HG02981 (cell line): ENCODE measurements at regions not wholly inside any gene's neighbourhood (a gene's known extent, or its start where the extent isn't known, plus 50 kb on each side); places are given as distances from the start of the nearest gene placed in this dataset.
"Not testable (repeated sequence)": the region's sequence is repeated elsewhere in the genome, so short reads cannot be mapped to it uniquely, and the experiment has no call there.

Experiments used
- ATAC-seq: cut with Tn5 transposase; IDR thresholded peaks from one replicate; pipeline ENCODE4 v1.9.1; 2021; ENCODE audit warnings: mild to moderate bottlenecking, moderate library complexity; ENCODE audit not compliant: unreplicated experiment

DNA sequence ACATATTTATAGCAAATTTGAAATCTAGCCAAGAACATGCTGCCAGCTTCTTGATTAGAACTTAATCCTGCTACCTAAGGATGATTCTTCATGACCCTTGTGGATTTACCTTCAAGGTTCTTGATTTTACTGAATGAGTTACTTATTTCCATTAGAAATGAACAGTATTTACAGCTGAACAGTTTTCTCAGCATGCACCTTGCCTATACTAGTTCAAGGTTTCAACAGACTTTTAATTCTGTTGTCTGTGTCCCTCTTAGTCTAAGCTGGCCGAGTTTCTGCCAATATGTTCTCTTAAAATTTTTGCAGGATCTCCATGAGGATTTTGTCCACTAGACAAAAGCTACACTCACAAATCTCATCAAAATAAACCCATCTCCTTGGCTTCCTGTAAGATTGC, 188.8 kb upstream of the ST8SIA4 start:
- no peak for ATAC-seq

DNA sequence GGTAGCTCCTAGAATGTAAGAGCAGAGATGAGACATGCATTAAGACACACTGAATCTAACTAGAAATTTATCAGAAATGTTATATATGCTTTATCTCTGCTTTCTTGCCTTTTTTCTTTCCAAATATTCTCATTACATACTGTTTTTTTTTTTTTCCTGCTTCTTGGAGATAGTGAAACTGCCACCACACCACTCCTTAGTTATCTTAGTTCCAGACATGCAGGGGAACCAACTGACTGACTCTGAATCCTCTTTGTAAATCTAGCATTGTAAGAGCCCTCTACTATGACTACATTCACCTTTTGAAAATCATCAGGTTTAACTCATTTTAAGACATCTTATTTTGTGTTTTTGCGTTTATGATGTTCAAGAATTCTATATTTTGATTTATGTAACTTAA, 181.3 kb upstream of the ST8SIA4 start:
- no peak for ATAC-seq

DNA sequence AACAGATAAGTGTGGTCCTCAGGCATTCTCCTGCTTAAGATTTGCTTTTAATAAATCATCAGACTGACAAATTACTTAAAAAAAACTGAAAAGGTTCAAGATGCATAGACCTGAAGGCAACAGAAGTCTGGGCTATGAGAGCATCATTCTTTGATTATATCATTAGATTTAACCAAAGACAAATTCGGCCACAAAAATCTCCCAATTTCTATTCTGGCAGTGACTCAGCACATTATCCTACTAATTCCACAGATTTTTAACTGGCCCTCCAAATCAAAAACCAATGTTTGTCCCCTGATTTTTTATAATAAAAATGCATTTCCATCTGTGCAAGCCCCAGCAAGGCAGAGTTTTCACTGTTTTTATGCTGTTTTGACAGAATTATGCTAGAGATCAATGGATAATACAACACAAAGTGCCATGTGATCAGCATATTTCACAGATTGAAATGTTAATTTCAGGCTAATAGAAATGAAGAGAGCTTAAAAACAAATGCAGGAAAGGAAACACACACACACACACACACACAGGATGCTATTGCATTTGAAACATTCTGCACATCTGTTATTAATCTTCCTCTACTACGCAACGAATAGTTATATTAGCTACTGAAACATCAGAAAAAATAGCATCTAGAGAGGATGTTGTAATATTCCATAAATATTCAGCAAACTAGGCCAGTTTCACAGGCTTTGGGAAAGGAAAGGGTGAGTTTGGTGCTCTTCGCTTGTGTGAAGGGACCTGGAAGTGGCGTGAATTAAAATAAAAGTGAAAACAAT, 177.6 kb upstream of the ST8SIA4 start:
- no peak for ATAC-seq

DNA sequence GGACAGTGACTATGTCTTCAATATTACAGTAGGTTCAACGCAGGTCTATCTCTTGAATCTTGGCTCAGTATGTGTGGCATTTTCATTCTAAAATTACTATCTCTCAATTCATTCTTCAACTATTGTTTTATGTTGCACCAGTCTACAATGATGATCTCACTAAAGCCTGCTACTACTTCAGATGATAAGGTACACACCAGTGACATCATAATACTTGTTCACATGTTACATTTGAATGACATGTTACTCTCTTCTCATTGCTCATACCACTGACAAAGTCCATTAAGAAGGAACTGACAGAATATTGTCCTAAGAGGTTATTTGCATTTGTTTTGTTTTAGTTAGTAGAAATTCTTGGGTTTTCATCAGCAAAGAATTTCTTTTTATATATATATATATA, 165.2 kb upstream of the ST8SIA4 start:
- no peak for ATAC-seq

DNA sequence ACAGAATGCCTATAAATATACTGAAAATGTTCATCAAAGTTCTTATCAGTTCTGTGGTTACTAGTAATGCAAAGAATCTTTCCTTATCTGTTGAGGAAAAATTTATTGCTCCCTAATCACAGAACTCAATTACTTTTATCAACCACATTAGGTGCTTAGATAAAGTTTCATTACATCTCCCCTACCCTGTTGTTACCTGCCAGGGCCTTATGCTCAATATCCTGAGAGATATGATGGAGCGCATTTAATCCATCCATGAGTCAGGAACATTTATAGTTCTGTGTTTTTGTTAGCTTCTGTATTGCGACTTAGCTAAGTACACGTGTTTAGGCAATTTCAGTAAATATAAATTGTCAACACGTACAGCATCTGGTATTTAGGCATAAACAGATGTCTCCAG, 164.3 kb upstream of the ST8SIA4 start:
- no peak for ATAC-seq

DNA sequence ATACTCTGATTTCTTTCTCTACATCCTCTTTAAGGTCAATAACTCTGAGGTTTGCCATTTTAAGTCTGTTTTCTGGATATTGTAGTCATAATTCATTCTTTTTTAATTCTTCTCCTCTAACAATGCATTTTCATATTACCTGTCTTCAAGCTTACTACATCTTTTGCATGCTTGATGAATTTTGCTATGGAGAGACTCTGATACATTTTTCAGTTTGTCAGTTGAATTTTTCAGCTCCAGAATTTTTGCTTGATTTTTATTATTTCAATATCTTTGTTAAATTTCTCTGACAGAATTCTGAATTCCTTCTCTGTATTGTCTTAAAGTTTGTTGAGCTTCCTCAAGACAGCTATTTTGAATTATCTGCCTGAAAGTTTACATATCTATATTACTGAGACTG, 159.8 kb upstream of the ST8SIA4 start:
- no peak for ATAC-seq

DNA sequence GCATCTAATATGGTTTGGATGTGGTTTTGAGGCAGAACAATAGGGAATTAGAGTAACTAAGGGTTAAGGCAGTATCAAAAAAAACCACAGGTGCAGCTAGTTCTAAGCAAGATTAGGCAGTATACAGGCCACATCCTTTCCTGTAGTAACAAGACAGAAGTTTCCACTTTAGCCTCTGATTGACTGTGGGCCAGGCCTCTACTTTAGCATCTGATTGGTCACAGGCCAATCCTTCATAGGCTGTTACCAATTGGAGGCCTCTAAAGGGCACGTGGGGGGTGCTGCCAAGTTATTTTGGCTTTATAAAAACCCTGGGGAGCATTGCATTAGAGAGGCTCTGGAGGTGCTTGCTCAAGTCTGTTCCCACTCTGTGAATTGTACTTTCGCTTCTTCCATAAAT, 144.1 kb upstream of the ST8SIA4 start:
- peak; percentile 73 for ATAC-seq

DNA sequence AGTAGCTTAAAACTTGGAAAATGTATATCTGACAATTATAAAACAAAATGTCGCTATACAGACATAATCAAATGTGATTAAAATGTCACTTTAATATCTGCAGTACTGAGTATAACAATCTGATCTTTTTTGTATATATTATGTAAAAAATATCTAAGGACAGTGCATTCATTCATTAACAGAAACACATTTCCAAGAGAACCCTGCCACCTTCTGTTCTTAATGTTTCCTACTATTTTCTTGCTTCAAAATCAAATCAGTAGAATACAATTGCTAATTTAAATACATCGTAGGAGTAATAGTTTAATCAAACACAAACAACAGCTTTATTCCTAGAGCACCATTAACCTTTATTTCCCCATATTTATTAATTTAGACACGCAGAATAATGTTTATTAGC, 142.6 kb upstream of the ST8SIA4 start:
- ATAC-seq: no peak

DNA sequence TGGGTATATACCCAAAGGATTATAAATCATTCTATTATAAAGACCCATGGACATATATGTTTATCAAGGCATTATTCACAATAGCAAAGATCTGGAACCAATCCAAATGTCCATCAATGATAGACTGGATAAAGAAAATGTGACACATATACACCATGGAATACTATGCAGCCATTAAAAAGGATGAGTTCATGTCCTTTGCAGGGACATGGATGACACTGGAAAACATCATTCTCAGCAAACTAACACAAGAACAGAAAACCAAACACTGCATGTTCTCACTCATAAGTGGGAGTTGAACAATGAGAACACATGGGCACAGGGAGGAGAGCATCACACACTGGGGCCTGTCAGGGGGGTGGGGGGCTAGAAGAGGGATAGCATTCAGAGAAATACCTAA, 136.9 kb upstream of the ST8SIA4 start:
- not testable (repeated sequence) for ATAC-seq

DNA sequence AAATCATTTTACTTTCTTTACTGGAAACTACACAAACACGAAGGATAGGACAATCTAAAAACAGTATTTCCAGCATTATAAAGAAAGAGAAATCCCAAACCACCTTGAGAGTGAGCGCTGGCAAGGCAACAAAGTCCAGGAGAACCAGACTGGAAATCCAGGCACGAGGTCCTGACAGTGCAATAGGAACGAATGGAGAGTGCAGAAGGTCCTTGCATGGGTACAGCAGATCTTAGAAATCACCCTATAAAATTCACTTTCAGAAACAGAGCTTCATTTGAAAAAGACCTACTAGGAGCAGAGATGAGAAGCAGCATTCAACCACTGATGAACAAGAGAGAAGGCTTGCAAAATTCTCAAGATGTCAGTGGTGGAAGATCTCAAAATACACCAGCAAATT, 133.7 kb upstream of the ST8SIA4 start:
- ATAC-seq: no peak

DNA sequence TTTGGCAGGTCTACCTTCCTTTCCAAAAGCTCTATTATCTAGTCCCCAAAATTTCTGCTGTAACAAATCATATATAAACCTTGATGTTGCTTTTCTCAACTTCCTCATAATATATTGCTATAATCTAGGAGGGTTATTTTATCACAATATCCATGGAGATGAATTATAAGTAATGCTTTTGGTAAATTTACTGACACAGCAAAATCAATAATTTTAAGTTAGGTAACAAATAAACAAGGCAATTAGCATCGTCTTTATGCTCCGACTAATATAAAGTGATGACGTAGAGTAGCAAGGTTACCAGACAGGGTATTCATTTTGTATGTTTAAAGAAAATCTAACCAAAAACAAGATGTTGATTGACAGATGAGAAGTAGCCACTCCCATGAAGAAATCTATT, 132.3 kb upstream of the ST8SIA4 start:
- no peak for ATAC-seq

DNA sequence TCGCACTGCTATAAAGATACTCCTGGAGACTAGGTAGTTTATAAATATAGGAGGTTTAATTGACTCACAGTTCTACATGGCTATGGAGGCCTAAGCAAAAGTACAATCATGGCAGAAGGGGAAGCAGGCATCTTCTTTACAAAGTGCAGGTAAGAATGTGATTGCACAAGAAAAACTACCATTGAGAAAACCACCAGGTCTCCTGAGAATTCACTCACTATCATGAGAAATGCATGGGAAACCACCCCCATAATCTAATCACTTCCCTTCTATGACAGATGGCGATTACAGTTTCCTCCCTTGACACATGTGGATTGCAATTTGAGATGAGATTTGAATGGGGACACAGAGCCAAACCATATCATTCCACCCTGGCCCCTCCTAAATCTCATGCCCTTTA, 121.2 kb upstream of the ST8SIA4 start:
- ATAC-seq: peak; percentile 64

DNA sequence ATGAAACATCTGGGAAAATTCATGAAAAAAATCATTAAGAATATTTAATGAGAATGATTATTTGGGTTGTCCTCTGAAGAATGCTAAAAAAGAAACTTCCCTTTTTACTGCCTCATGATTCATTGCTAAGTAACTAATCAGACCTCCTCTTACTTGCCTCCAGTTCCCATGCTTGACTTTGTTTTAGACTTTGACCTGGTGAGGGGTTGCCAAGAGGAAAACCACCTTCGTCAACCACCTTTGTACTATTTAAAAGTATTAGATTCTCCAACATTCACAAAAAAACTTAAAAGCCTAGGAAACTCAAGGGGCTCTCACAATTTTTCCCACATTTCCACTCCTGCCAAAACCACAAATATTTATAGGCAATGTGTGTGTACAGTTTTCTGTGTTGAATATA, 115.2 kb upstream of the ST8SIA4 start:
- no peak for ATAC-seq

DNA sequence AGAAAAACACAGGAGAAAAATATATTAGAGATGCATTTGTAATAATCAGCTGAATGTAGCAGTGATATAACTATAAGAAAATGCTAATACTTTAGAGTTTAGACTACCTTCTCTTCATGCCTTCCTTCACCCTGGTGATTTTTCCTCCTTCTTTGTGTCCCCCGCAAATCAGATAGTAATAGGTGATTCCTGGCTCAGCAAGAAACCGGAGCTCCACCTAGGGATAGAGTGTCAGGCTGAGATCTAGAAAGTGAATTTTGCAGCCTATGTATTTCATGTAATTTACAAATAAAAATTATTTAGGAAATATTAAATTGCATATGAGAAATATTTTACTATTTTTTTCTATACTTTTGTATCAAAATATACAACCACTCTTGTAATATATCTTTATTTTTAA, 109.8 kb upstream of the ST8SIA4 start:
- ATAC-seq: no peak

DNA sequence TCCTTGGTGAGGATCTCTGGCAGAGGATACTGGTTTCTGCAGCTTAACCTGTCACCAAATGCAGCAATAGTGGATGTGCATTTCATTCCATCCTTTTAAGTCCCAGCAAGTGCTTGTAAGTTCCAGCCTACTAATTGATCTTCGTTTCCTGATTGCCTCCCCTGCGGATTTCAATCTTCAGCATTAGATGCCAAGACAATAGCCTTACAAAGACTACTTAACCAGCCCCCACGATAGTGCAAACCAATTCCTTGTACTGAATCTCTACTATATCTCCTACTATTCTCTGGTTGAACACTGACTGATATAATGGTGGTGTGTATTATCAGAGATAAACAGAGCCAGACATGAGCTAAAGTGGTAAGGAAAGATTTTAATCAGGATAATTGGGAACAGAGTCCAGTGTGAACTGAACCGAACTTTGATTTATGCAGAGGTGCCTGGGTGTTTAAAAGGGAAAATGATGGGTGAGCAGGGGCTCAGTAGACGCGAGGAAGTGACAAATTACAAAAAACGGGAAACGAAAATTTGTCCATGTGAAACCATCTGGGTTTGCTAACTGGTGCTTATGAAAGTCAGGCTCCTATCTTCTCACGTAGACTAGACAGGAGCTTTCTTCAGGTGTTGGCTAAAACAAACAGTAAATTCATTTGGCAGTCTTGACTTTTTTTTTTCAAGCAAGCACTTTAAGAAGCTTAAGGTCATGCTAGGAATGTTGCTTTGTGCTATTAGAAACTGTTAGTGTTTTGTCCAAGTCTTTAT, 106.9 kb upstream of the ST8SIA4 start:
- ATAC-seq: no peak

DNA sequence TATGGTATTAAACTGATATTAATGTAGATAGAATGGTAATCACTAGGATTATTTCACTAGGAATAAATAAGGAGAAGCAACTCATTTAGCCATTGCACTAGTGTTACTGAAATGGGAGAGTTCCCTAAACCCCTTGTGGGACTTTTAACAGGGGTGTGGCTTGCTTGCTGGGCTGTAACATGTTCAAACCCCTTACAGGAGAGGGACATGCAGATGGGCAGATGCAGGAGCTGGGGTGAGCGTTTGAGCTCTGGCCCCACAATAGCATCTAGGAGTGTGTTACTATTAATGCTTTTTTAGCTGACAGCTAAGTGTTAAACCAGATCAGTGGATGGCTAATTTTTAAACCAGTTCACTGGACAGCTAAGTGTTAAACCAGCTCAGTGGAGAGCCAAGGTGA, 89.3 kb upstream of the ST8SIA4 start:
- no peak for ATAC-seq

DNA sequence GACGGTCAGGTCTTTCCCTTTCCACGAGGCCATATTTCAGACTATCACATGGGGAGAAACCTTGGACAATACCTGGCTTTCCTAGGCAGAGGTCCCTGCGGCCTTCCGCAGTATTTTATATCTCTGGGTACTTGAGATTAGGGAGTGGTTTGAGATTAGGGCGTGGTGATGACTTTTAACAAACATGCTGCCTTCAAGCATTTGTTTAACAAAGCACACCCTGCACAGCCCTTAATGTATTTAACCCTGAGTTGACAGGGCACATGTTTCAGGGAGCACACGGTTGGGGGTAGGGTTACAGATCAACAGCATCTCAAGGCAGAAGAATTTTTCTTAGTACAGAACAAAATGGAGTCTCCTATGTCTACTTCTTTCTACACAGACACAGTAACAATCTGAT, 80.5 kb upstream of the ST8SIA4 start:
- ATAC-seq: not testable (repeated sequence)

DNA sequence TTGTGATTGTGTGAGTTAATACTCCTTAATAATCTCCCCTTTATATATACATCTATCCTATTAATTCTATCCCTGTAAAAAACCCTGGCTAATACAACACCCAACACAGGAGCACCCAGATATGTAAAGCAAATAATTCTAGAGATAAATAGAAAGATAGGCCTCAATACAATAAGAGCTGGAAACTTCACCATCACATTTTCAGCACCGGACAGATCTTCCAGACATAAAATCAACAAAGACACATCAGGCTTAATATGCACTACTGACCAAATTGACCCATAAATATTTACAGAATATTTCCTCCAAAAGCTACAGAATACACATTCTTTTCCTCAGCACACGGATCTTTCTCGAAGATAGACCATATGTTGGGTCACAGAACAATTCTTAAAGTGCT, 71.0 kb upstream of the ST8SIA4 start:
- ATAC-seq: no peak

DNA sequence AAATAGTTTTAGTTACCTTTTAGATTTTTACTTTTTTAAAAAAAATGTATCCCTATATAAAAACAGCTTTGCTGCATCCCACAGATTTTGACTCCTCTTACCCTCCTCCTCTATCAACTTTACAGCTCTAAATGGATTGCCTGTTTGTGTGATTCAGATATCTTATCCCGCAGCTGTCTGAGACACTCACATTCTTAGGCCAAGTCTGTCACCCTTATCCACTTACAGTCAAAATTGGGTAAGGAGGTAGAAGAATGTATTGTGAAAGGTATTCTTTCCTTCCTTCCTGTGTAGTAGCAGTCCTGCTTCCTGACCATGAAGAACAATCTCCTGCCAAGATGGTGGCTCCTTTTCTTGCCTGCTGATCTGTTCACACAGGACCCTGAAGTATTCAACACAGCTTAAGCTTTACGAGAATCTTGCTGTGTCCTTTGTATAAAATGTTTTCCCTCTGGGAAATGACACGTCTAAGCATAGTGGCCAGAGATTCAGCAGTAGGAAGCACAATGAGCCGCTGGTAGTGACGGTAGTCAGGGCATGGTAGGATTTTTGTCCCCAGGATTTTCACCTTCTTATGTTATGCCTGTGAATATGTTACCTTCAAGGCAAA, 67.7 kb upstream of the ST8SIA4 start:
- no peak for ATAC-seq

DNA sequence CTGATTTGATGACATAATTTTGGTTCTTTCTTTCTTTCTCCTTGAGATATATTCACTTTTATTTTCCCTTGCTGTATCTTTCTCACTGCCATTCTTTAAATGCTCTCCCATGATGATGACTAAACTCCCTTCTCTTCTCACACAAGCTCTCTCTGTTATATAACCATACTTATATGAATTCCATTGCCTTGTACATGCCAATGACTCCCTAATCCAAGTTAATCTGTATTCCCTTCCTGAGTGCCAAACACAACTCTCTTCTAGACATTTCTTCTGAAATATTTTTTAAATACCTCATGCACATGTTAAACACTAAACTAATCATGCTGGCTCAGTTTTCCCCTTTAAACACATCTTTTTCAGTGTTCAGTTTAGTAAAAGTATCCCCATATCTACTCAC, 62.2 kb upstream of the ST8SIA4 start:
- ATAC-seq: no peak
